ENCODE measurements at regions not wholly inside any gene's neighbourhood (a gene's known extent, or its start where the extent isn't known, plus 50 kb on each side); places are given as distances from the start of the nearest gene placed in this dataset.

- TF ChIP-seq CTCF (IDR thresholded peaks at IDR 0.05): no peak
These were observed 936.2 kb upstream of the CHORDC1 start for GRCh38 chr11:91158891-91159537.

- no peak for TF ChIP-seq CTCF (IDR thresholded peaks at IDR 0.05)
These were observed 935.4 kb upstream of the CHORDC1 start for GRCh38 chr11:91158297-91158696.

GRCh38 chr11:91156041-91156440 is 933.2 kb upstream of the CHORDC1 start:
- TF ChIP-seq CTCF (IDR thresholded peaks at IDR 0.05): no peak

GRCh38 chr11:91147885-91148284 is 925.0 kb upstream of the CHORDC1 start:
- TF ChIP-seq CTCF (IDR thresholded peaks at IDR 0.05): no peak

GRCh38 chr11:91141655-91142054 is 918.8 kb upstream of the CHORDC1 start:
- TF ChIP-seq CTCF (IDR thresholded peaks at IDR 0.05): no peak

- TF ChIP-seq CTCF (IDR thresholded peaks at IDR 0.05): no peak
These were observed 913.8 kb upstream of the CHORDC1 start for GRCh38 chr11:91136631-91137030.

- TF ChIP-seq CTCF (IDR thresholded peaks at IDR 0.05): no peak
These were observed 910.5 kb upstream of the CHORDC1 start for GRCh38 chr11:91133361-91133760.

- TF ChIP-seq CTCF (IDR thresholded peaks at IDR 0.05): no peak
These were observed 906.7 kb upstream of the CHORDC1 start for GRCh38 chr11:91129596-91129995.

All from LNCAP (cell line).